Liver (tissue), 3 donors: ENCODE measurements at regions not wholly inside any gene's neighbourhood (a gene's known extent, or its start where the extent isn't known, plus 50 kb on each side); places are given as distances from the start of the nearest gene placed in this dataset.

Experiments
- ATF3 ChIP-seq: IDR thresholded peaks from 2 replicates; pipeline ENCODE4 v1.6.1; 2016; ENCODE audit warnings: antibody characterized with exemption
- CTCF ChIP-seq: fragments of 150-350 bp; IDR thresholded peaks from 2 replicates; pipeline ENCODE4 v1.5.1; 2017; ENCODE audit warnings: improper control_type of control experiment, low read depth, low read length; ENCODE audit not compliant: missing input control
- RAD21 ChIP-seq, 2 donors: IDR thresholded peaks; 2 replicates each; pipeline ENCODE4 v1.6.1; 2016; ENCODE audit warnings: antibody characterized with exemption in 2 of 2, mild to moderate bottlenecking in 2 of 2
- REST ChIP-seq: IDR thresholded peaks from 2 replicates; pipeline ENCODE4 v1.6.1; 2016; ENCODE audit warnings: antibody characterized with exemption, mild to moderate bottlenecking
- SP1 ChIP-seq: IDR thresholded peaks from 2 replicates; pipeline ENCODE4 v1.6.1; 2018; ENCODE audit warnings: antibody characterized with exemption, mild to moderate bottlenecking
- YY1 ChIP-seq: IDR thresholded peaks from 2 replicates; pipeline ENCODE4 v1.6.1; 2016; ENCODE audit warnings: antibody characterized with exemption, mild to moderate bottlenecking
- donor health status: healthy.
- donor health status: healthy.

- no peak for TF ChIP-seq RAD21 (IDR thresholded peaks at IDR 0.05)
- no peak for TF ChIP-seq SP1
- TF ChIP-seq CTCF: no peak
- no peak for TF ChIP-seq YY1
- TF ChIP-seq ATF3: no peak
- no peak for TF ChIP-seq REST
These were observed 99.8 kb upstream of the MBIP start for GRCh38 chr14:36420149-36420687.
